ENCODE measurements at regions not wholly inside any gene's neighbourhood (a gene's known extent, or its start where the extent isn't known, plus 50 kb on each side); places are given as distances from the start of the nearest gene placed in this dataset.
"Not testable (repeated sequence)": the region's sequence is repeated elsewhere in the genome, so short reads cannot be mapped to it uniquely, and the experiment has no call there.

GRCh38 chr9:39483073-39483472 is 127.6 kb downstream of the SPATA31A1 start:
- not testable (repeated sequence) for TF ChIP-seq CTCF (IDR thresholded peaks at IDR 0.05; ENCODE audit: low read depth, low read length, missing input control); EGR1 (IDR thresholded peaks at IDR 0.05; ENCODE audit: low read depth in 2 of 2)

Measured in liver (tissue), 3 donors.